GM12892 (cell line): ENCODE measurements at regions not wholly inside any gene's neighbourhood (a gene's known extent, or its start where the extent isn't known, plus 50 kb on each side); places are given as distances from the start of the nearest gene placed in this dataset.
"Not testable (repeated sequence)": the region's sequence is repeated elsewhere in the genome, so short reads cannot be mapped to it uniquely, and the experiment has no call there.

Experiments
- DNase-seq: peaks from one replicate; pipeline ENCODE4 v3.0.0; 2011; ENCODE audit not compliant: insufficient read length
- FAIRE-seq: peaks from 2 replicates; lab custom pipeline; 2011; peaks lifted over from hg19 to GRCh38; lab: Jason Lieb, UNC
- POLR2A ChIP-seq: IDR thresholded peaks from 2 replicates; pipeline ENCODE4 v1.6.1; 2011; ENCODE audit warnings: low read depth, low read length, control low read depth
- POLR2AphosphoS5 ChIP-seq: IDR thresholded peaks from 2 replicates; pipeline ENCODE4 v1.6.1; 2011; ENCODE audit warnings: low read depth, low read length, control low read depth
- TAF1 ChIP-seq: IDR thresholded peaks from 2 replicates; pipeline ENCODE4 v1.6.1; 2011; ENCODE audit warnings: low read depth, mild to moderate bottlenecking, control low read depth, low read length, borderline replicate concordance

GRCh38 chr16:72729552-72729951 lies 318.4 kb downstream of the ZFHX3 start:
- not testable (repeated sequence) for DNase-seq, FAIRE-seq

DNA sequence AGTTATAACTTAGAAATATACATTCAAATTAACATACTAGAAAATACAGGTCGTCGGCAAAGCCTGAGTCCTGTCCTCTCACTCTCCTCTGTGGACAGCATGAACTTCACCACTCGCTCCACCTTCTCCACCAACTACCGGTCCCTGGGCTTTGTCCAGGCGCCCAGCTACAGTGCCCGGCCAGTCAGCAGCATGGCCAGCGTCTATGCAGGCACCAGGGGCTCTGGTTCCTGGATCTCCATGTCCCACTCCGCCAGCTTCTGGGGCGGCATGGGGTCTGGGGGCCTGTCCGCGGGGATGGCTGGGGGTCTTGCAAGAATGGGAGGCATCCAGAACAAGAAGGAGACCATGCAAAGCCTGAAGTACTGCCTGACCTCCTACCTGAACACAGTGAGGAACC lies 319.4 kb downstream of the ZFHX3 start:
- FAIRE-seq, result no peak

GRCh38 chr16:72727565-72727964 lies 320.4 kb downstream of the ZFHX3 start:
- FAIRE-seq (no peak), DNase-seq (no peak)
- no peak for TF ChIP-seq POLR2A
- TF ChIP-seq TAF1, result no peak
- no peak for TF ChIP-seq POLR2AphosphoS5

More for the DNA sequence above, 319.4 kb downstream of the ZFHX3 start:
- no peak for DNase-seq
- no peak for TF ChIP-seq TAF1
- no peak for TF ChIP-seq POLR2AphosphoS5
- no peak for TF ChIP-seq POLR2A

- no peak for FAIRE-seq
- DNase-seq, result no peak
- TF ChIP-seq POLR2AphosphoS5, result no peak
- TF ChIP-seq TAF1, result no peak
- TF ChIP-seq POLR2A, result no peak
Observed at GRCh38 chr16:72725643-72726042, 322.3 kb downstream of the ZFHX3 start.

GRCh38 chr16:72723781-72724180 lies 324.1 kb downstream of the ZFHX3 start:
- DNase-seq (no peak), FAIRE-seq (no peak)

GRCh38 chr16:72722552-72722951 lies 325.4 kb downstream of the ZFHX3 start:
- no peak for TF ChIP-seq TAF1
- no peak for TF ChIP-seq POLR2A
- TF ChIP-seq POLR2AphosphoS5, result no peak
- FAIRE-seq (no peak), DNase-seq (no peak)

More at GRCh38 chr16:72723781-72724180, 324.1 kb downstream of the ZFHX3 start:
- TF ChIP-seq TAF1 (no peak), POLR2A (no peak), POLR2AphosphoS5 (no peak)

- no peak for FAIRE-seq
- TF ChIP-seq POLR2AphosphoS5 (no peak), TAF1 (no peak), POLR2A (no peak)
- DNase-seq, result no peak
Observed at GRCh38 chr16:72721981-72722380, 325.9 kb downstream of the ZFHX3 start.

DNA sequence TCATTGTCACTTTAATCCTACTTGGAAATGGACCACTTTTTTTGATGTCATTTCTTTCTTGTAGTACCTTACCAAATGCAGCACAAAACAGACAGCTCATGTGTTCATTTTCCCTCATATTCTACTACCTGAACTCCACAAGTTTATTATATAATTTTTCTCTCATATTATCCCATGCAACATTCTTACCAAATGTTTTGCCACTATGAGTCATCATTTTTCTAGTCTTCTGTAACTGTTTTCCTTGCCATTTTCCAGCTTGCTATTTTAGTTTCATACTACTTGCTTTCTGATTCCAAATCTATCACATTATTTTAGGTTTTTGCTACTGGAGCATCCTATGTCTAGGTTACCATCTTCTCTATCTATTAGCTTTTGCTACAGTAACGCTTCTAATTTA lies 332.7 kb downstream of the ZFHX3 start:
- TF ChIP-seq POLR2A (no peak), POLR2AphosphoS5 (no peak), TAF1 (no peak)
- DNase-seq (no peak), FAIRE-seq (no peak)

GRCh38 chr16:72711823-72712222 lies 336.1 kb downstream of the ZFHX3 start:
- TF ChIP-seq POLR2AphosphoS5 (no peak), POLR2A (no peak), TAF1 (no peak)
- no peak for FAIRE-seq
- DNase-seq, result no peak

DNA sequence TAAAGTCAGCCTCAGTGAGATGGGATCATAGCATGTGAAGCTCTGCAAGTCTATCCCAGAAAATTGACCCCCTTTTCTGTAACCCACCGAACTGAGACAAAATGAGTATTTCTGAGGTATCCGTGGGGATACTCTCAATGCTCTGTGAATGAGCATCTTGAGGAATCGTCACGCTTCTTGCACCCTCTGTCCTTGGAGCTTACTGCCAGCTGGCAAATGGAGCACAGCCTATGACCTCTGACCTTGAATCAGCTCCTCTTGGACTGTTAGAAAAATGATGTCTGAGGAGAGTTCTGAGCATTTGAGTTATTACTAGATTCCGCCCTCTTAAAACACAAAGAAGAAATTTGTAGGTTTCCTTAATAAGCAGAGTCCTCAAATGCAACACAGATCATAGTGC lies 342.1 kb downstream of the ZFHX3 start:
- FAIRE-seq (no peak), DNase-seq (no peak)
- TF ChIP-seq POLR2AphosphoS5 (no peak), TAF1 (no peak), POLR2A (no peak)

DNA sequence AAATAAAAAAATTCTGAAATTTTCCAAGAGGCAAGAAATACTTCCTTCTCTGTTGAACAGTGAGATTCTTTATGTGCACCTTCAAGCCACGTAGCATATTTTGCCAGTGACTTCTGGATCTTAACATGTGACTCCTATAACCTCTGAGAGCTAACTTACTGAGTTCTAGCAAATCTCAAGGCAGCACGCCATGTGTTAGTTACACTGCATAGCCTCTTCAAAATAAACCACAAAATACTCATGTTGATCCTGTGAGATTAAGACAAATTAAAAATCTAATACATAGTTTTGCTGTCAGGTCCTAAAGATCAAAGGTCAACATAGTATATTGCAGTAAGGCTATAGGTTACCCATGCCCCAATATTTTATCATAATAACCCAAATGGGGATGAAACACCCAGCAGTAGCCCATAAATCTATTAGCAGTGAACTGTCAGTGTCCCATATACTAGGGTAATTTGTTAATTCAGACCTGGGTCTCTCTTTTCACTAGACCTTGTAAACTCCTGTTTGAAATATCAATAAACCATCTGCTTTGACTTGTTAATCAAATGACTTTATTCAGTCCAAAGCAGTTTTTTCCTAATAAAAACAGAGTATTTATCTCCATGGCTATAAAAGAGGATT lies 343.1 kb downstream of the ZFHX3 start:
- no peak for TF ChIP-seq POLR2A
- TF ChIP-seq TAF1, result no peak
- no peak for TF ChIP-seq POLR2AphosphoS5

DNA sequence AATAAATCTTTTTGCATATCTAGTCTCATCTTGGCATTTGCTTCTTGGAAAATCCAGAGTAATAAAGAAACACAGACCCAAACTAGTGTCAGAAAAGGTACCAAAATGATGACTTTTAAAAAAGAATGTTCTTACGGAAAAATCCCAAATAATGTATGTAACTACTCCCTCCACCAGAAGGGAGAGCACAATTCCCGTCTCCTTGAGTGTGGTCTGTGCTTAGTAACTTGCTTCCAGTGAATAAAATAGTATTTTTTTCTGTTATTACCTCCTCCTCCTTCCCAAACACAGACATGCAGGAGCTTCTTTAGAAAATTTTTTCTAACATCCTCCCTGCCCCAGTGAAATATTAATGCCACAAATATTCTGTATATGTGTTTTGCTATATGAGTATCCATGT lies 358.1 kb downstream of the ZFHX3 start:
- FAIRE-seq, result no peak
- TF ChIP-seq POLR2AphosphoS5, result no peak
- no peak for TF ChIP-seq POLR2A
- no peak for TF ChIP-seq TAF1
- no peak for DNase-seq

More for the DNA sequence above, 343.1 kb downstream of the ZFHX3 start:
- DNase-seq (no peak), FAIRE-seq (no peak)

GRCh38 chr16:72680732-72681131 lies 367.2 kb downstream of the ZFHX3 start:
- TF ChIP-seq TAF1 (no peak), POLR2AphosphoS5 (no peak), POLR2A (no peak)
- no peak for DNase-seq
- no peak for FAIRE-seq

GRCh38 chr16:72679856-72680255 lies 368.1 kb downstream of the ZFHX3 start:
- no peak for FAIRE-seq
- TF ChIP-seq POLR2A (no peak), TAF1 (no peak), POLR2AphosphoS5 (no peak)
- DNase-seq, result no peak
